SK-N-SH treated with all-trans-retinoic acid at 6 μM for 48 hours (cell line): ENCODE measurements at regions not wholly inside any gene's neighbourhood (a gene's known extent, or its start where the extent isn't known, plus 50 kb on each side); places are given as distances from the start of the nearest gene placed in this dataset.

Experiments used
- ATAC-seq: fragments of 200-7000 bp; cut with Tn5 transposase; 3 replicates; pipeline ENCODE4 v1.9.1; 2020; ENCODE audit warnings: mild to moderate bottlenecking, moderate library complexity
- ARNTL ChIP-seq: fragments of 450-650 bp; formaldehyde crosslinking; IDR thresholded peaks from 2 replicates; pipeline ENCODE4 v1.5.0; 2020; ENCODE audit warnings: low read depth, mild to moderate bottlenecking, moderate library complexity, borderline replicate concordance
- CSDC2 ChIP-seq: fragments of 250-450 bp; sonication (Bioruptor Pico); IDR thresholded peaks from 2 replicates; pipeline ENCODE4 v1.5.0; 2020; ENCODE audit warnings: mild to moderate bottlenecking, moderate library complexity
- CSRNP3 ChIP-seq: fragments of 250-450 bp; sonication (Bioruptor Pico); IDR thresholded peaks from 2 replicates; pipeline ENCODE4 v1.5.1; 2021; ENCODE audit warnings: mild to moderate bottlenecking, moderate library complexity
- ESRRG ChIP-seq: fragments of 250-450 bp; sonication (Bioruptor Pico); IDR thresholded peaks from 2 replicates; pipeline ENCODE4 v1.6.1; 2021; ENCODE audit warnings: mild to moderate bottlenecking
- GLIS3 ChIP-seq: fragments of 250-450 bp; sonication (Bioruptor Pico); IDR thresholded peaks from 2 replicates; pipeline ENCODE4 v1.5.0; 2020; ENCODE audit warnings: mild to moderate bottlenecking, moderate library complexity
- OSR1 ChIP-seq: fragments of 250-450 bp; sonication (Bioruptor Pico); IDR thresholded peaks from 2 replicates; pipeline ENCODE4 v1.8.0; 2022; ENCODE audit warnings: moderate library complexity, mild to moderate bottlenecking, inconsistent platforms
- PATZ1 ChIP-seq: fragments of 250-450 bp; sonication (Bioruptor Pico); IDR thresholded peaks from 2 replicates; pipeline ENCODE4 v1.8.0; 2020; ENCODE audit warnings: mild to moderate bottlenecking, moderate library complexity, borderline replicate concordance
- POU6F1 ChIP-seq: fragments of 250-450 bp; sonication (Bioruptor Pico); IDR thresholded peaks from 2 replicates; pipeline ENCODE4 v1.8.0; 2021; ENCODE audit warnings: low read depth, mild to moderate bottlenecking, moderate library complexity, borderline replicate concordance
- PPARA ChIP-seq: fragments of 250-450 bp; sonication (Bioruptor Pico); IDR thresholded peaks from 2 replicates; pipeline ENCODE4 v1.5.0; 2020; ENCODE audit warnings: mild to moderate bottlenecking, borderline replicate concordance
- RARB ChIP-seq: fragments of 250-450 bp; sonication (Bioruptor Pico); IDR thresholded peaks from 2 replicates; pipeline ENCODE4 v1.8.0; 2021; ENCODE audit warnings: mild to moderate bottlenecking, moderate library complexity
- SNAI2 ChIP-seq: fragments of 250-450 bp; sonication (Bioruptor Pico); IDR thresholded peaks from 2 replicates; pipeline ENCODE4 v1.5.0; 2020; ENCODE audit warnings: mild to moderate bottlenecking, moderate library complexity
- TCF4 ChIP-seq: fragments of 250-450 bp; sonication (Bioruptor Pico); IDR thresholded peaks from 2 replicates; pipeline ENCODE4 v1.8.0; 2021; ENCODE audit warnings: mild to moderate bottlenecking, moderate library complexity, borderline replicate concordance
- TOX ChIP-seq: fragments of 250-450 bp; sonication (Bioruptor Pico); IDR thresholded peaks from 2 replicates; pipeline ENCODE4 v1.8.0; 2021; ENCODE audit warnings: mild to moderate bottlenecking, moderate library complexity, borderline replicate concordance
- TSHZ2 ChIP-seq: fragments of 250-450 bp; sonication (Bioruptor Pico); IDR thresholded peaks from 2 replicates; pipeline ENCODE4 v1.5.0; 2020; ENCODE audit warnings: mild to moderate bottlenecking, moderate library complexity
- ZC3H10 ChIP-seq: fragments of 250-450 bp; sonication (Bioruptor Pico); IDR thresholded peaks from 2 replicates; pipeline ENCODE4 v1.5.1; 2021; ENCODE audit warnings: mild to moderate bottlenecking, moderate library complexity
- ZFP3 ChIP-seq: fragments of 250-450 bp; sonication (Bioruptor Pico); IDR thresholded peaks from 2 replicates; pipeline ENCODE4 v1.5.0; 2020; ENCODE audit warnings: mild to moderate bottlenecking, moderate library complexity
- ZFP30 ChIP-seq: fragments of 450-650 bp; formaldehyde crosslinking; IDR thresholded peaks from 2 replicates; pipeline ENCODE4 v1.5.0; 2022; ENCODE audit warnings: mild to moderate bottlenecking, moderate library complexity
- ZNF8 ChIP-seq: fragments of 450-650 bp; formaldehyde crosslinking; IDR thresholded peaks from 2 replicates; pipeline ENCODE4 v1.5.0; 2020; ENCODE audit warnings: mild to moderate bottlenecking, moderate library complexity

DNA sequence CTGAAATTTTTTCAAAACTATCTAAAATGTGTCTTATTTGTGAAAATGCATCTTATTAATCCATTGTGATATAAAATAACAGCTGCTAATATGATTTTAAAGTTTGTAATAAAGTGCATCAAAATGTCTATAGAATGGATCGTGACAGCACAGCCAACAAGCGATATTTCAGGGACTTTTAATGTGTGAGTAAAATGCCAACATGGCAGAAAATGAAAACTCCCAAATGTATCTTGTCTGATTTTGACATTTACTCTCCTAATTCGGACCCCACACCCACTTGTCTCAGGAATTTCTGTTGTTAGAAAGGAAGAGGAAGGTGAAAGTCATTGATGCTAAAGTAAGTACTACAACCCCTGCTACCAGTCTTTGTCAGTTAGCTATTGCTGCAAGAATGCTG lies 273.9 kb downstream of the SATB1 start (continued):
- TF ChIP-seq TSHZ2 (CRISPR knock-in tag) (no peak), ARNTL (CRISPR knock-in tag) (no peak), RARB (no peak), PPARA (CRISPR knock-in tag) (no peak)

DNA sequence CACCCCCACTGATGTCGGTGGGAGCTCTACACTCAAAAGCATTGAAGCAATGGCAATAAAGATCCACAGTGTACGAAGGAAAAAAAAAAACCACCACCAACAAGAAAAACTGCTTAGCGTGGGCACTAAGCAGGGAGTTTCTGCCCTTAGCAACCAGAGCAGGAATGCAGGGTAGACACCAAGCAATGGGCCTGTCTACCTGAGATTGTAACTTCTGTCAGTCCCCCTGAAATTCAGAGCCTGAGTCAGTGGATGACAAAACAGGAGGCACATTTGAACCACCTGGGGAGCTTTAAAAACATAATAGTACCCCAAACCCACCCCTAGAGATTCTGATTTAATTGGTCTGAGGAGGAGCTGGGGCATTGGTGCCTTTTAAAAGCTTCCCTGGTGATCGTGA lies 275.2 kb downstream of the SATB1 start:
- TF ChIP-seq TCF4: no peak
- TF ChIP-seq PATZ1 (CRISPR knock-in tag): no peak
- no peak for TF ChIP-seq GLIS3 (CRISPR knock-in tag)
- no peak for TF ChIP-seq POU6F1
- TF ChIP-seq, all 23 proteins: peak for 0
- ATAC-seq: no peak

DNA sequence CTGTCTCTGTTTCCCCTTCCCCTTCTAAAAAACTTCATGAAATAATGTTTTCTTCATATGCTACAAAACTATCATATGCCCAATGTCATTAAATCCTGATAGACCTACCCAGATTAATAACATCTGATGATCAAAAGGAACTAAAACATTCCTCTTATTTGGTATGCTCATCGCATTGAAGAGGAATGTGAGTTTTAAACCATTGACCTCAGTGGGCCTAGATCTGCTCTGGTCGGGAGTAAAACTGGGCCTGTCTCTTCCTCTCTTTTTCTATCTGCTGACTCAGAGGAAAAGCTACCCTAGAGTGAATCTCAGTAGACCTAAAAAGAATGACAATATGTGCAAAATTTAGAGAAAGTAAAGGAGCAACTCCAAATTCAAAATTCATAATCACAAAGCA lies 275.8 kb downstream of the SATB1 start:
- TF ChIP-seq POU6F1: no peak
- TF ChIP-seq OSR1 (CRISPR knock-in tag): no peak
- no peak for TF ChIP-seq RARB
- no peak for TF ChIP-seq ZC3H10 (CRISPR knock-in tag)
- TF ChIP-seq ESRRG (CRISPR knock-in tag): no peak
- no peak for TF ChIP-seq TSHZ2 (CRISPR knock-in tag)
- no peak for TF ChIP-seq CSRNP3 (CRISPR knock-in tag)
- no peak for TF ChIP-seq ARNTL (CRISPR knock-in tag)
- no peak for TF ChIP-seq ZFP3 (CRISPR knock-in tag)
- TF ChIP-seq ZNF8 (CRISPR knock-in tag): no peak
- no peak for TF ChIP-seq TOX (CRISPR knock-in tag)
- no peak for TF ChIP-seq SNAI2 (CRISPR knock-in tag)
- no peak for TF ChIP-seq ZFP30 (CRISPR knock-in tag)
- TF ChIP-seq TCF4: no peak
- no peak for TF ChIP-seq PPARA (CRISPR knock-in tag)
- no peak for TF ChIP-seq CSDC2 (CRISPR knock-in tag)
- no peak for TF ChIP-seq GLIS3 (CRISPR knock-in tag)
- TF ChIP-seq, all 23 proteins: peak for 0
- ATAC-seq: no peak
